Mesothelial cell of epicardium (in vitro differentiated cells): ENCODE measurements at regions not wholly inside any gene's neighbourhood (a gene's known extent, or its start where the extent isn't known, plus 50 kb on each side); places are given as distances from the start of the nearest gene placed in this dataset.

Source experiments
- DNase-seq, 2 experiments: peaks; one replicate each; pipeline ENCODE4 v3.0.0; 2021; ENCODE audit warnings: low spot score in 2 of 2; ENCODE audit not compliant: unreplicated experiment in 2 of 2
- H3K27ac Mint-ChIP-seq: 2 replicates; pipeline ENCODE4 v1.8.0; 2021; ENCODE audit warnings: mixed read lengths
- H3K27me3 Mint-ChIP-seq: 2 replicates; pipeline ENCODE4 v1.8.0; 2021; ENCODE audit warnings: low read depth, mixed read lengths
- H3K36me3 Mint-ChIP-seq: 2 replicates; pipeline ENCODE4 v1.8.0; 2021; ENCODE audit warnings: mixed read lengths
- H3K4me1 Mint-ChIP-seq: 2 replicates; pipeline ENCODE4 v1.8.0; 2021; ENCODE audit warnings: mixed read lengths
- H3K4me3 Mint-ChIP-seq: 2 replicates; pipeline ENCODE4 v1.8.0; 2021; ENCODE audit warnings: mild to moderate bottlenecking, moderate library complexity, mixed read lengths
- H3K9me3 Mint-ChIP-seq: 2 replicates; pipeline ENCODE4 v1.8.0; 2021; ENCODE audit warnings: mixed read lengths
- TF ChIP-seq, protein P1 (sequence below): fragments of 200-600 bp; sonication (generic); IDR thresholded peaks from one replicate; pipeline ENCODE4 v1.5.0; 2021; ENCODE audit warnings: antibody characterized with exemption; ENCODE audit not compliant: unreplicated experiment

DNA sequence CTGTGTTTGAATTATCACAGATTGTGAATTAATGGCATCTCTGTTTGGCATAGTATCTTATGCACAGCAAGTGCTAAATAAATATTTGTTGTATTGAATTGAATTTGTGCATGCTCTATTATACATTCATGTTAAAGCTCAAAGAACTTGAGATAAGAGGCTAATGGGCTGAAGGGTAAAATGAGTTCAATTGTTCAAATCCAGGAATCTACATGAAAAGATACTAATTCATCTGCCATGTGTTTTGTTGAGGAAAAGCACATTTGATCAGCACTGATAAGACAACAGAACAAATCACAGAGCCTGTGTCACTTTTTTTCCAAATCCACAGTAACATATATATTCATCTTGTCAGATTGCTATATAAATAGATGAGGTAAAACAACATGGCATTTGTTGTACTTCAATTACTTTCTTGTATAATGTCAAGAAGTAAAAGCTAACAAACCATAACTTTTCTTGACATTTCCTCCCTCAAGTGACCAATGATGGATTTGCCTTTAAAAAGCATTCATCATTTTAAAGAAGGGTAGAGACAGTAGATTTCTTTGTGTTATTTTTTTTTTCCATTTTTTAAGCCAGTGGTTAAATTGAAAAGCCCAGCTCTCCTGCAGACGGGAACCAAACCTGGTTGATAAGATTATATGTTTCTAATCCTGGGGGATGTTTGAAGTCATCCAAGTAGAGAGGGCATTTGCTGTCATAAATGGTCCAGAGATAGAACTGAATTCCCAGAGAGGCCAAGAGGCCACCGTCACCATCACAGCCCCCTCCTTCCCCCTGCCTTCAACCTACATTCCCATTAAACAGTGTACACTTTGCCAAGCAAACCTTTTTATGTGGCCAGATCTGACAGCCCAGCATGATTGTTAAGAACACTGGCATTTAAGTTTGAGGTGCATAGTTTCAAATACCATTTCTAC is 123.0 kb downstream of the CHD9NB start:
- peaks cover 4% of the 10 kb centered on the region for H3K9me3 Mint-ChIP-seq
- H3K36me3 Mint-ChIP-seq = no peaks in the 10 kb centered on the region
- H3K4me1 Mint-ChIP-seq = peaks cover 11% of the 10 kb centered on the region
- no peak overlapping the region for H3K27ac Mint-ChIP-seq
- TF ChIP-seq, protein P1, sequence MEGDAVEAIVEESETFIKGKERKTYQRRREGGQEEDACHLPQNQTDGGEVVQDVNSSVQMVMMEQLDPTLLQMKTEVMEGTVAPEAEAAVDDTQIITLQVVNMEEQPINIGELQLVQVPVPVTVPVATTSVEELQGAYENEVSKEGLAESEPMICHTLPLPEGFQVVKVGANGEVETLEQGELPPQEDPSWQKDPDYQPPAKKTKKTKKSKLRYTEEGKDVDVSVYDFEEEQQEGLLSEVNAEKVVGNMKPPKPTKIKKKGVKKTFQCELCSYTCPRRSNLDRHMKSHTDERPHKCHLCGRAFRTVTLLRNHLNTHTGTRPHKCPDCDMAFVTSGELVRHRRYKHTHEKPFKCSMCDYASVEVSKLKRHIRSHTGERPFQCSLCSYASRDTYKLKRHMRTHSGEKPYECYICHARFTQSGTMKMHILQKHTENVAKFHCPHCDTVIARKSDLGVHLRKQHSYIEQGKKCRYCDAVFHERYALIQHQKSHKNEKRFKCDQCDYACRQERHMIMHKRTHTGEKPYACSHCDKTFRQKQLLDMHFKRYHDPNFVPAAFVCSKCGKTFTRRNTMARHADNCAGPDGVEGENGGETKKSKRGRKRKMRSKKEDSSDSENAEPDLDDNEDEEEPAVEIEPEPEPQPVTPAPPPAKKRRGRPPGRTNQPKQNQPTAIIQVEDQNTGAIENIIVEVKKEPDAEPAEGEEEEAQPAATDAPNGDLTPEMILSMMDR = no peak
- no peak for DNase-seq
- peaks cover 12% of the 10 kb centered on the region for H3K27me3 Mint-ChIP-seq
- H3K4me3 Mint-ChIP-seq = no peak overlapping the region

DNA sequence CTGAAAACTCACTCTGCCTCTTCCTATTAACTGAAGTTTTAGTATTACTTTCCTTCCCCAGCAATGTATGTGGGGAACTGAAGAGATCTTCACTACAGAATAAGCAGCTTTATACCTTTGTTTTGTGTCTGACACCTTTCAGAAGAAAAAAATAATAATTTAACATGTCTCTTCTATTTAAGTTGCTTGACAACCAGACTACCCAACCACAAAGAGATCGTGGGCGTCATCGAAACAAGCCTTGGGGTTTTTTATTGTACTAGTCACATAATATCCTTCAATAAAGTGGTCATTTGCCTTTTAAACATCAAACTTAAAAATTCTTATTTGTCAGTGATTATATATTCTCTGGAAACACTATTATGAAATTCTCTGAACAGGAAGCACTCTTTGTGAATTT is 123.7 kb downstream of the CHD9NB start:
- peaks cover 4% of the 10 kb centered on the region for H3K9me3 Mint-ChIP-seq
- no peak overlapping the region for H3K27ac Mint-ChIP-seq
- H3K4me3 Mint-ChIP-seq = no peak overlapping the region
- no peak for DNase-seq
- peaks cover 14% of the 10 kb centered on the region for H3K27me3 Mint-ChIP-seq
- TF ChIP-seq, protein P1 = no peak
- peaks cover 11% of the 10 kb centered on the region for H3K4me1 Mint-ChIP-seq
- no peaks in the 10 kb centered on the region for H3K36me3 Mint-ChIP-seq

DNA sequence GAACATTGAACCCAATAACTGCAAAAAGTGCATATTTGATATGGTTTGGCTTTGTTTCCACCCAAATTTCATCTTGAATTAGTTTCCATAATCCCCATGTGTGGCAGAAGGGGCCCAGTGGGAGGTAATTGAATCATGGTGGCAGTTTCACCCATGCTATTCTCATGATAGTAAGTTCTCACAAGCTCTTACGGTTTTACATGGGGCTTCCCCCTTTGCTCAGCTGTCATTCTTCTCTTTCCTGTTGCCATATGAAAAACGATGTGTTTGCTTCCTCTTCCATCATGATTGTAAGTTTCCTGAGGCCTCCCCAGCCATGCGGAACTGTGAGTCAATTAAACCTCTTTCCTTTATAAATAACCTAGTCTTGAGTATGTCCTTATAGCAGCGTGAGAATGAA is 127.6 kb downstream of the CHD9NB start:
- H3K9me3 Mint-ChIP-seq = peaks cover 6% of the 10 kb centered on the region
- TF ChIP-seq, protein P1 = no peak
- H3K27ac Mint-ChIP-seq = no peak overlapping the region
- H3K4me1 Mint-ChIP-seq = peaks cover 9% of the 10 kb centered on the region
- H3K4me3 Mint-ChIP-seq = no peak overlapping the region
- no peaks in the 10 kb centered on the region for H3K36me3 Mint-ChIP-seq
- peaks cover 21% of the 10 kb centered on the region for H3K27me3 Mint-ChIP-seq
- no peak for DNase-seq

DNA sequence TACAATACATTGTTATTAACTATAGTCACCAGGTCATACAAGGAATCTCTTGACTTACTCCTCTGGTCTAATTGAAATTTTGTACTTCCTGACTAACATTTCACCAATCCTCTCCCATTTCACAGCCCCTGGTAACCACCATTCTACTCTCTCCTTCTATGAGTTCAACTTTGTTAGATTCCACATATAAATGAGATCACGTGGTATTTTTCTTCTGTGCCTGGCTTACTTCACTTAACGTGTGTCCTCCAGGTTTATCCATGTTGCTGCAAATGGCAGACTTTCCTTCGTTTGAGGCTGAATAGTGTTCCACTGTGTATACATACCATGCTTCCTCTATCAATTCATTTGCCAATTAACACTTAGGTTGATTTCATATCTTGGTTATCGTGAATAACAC is 128.5 kb downstream of the CHD9NB start:
- DNase-seq = no peak
- H3K36me3 Mint-ChIP-seq = no peaks in the 10 kb centered on the region
- peaks cover 26% of the 10 kb centered on the region for H3K27me3 Mint-ChIP-seq
- H3K27ac Mint-ChIP-seq = no peak overlapping the region
- no peak overlapping the region for H3K4me3 Mint-ChIP-seq
- peaks cover 6% of the 10 kb centered on the region for H3K9me3 Mint-ChIP-seq
- H3K4me1 Mint-ChIP-seq = no peaks in the 10 kb centered on the region
- TF ChIP-seq, protein P1 = no peak

DNA sequence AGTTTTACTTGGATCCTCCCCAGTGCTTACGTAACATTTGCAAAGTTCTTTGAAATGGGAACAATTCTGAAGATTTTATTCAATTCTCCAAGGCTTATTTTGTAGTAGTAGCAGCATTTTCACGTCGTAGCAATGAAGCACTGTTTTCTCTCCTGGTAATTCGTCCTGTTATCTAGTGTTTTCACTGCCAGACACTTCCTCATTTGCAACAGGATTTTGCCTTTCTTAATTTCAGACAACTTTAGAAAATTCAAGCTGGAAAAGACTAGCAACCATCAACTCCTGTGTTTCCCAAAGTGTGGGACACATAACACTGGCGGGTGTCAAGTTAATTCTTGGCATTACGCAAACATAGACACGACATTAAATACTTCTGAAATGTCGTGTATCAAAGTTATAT is 131.6 kb downstream of the CHD9NB start:
- Mint-ChIP-seq H3K27me3 (peaks cover 40% of the 10 kb centered on the region), H3K27ac (no peak overlapping the region), H3K9me3 (peaks cover 6% of the 10 kb centered on the region), H3K4me3 (no peak overlapping the region), H3K4me1 (no peaks in the 10 kb centered on the region), H3K36me3 (no peaks in the 10 kb centered on the region)
- DNase-seq = no peak
- TF ChIP-seq, protein P1 = no peak
